ENCODE measurements at regions not wholly inside any gene's neighbourhood (a gene's known extent, or its start where the extent isn't known, plus 50 kb on each side); places are given as distances from the start of the nearest gene placed in this dataset.

DNA sequence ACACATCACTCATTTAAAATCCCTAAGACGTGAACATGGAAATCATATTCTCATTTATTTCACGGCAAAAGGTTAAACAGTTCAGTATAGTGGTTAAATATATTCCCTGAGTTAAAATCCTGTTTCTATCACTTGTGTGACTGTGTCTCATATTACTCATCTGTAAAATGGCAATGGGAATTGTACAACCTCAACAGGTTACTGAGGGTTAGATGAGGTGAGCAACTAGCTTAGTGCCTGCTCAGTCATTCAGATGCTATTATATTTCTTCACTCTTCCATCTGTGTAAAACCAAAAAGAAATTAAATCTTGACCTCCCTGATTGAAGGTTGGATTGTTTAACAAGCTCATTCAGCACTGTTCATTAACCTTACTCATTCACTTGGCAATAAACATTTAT lies 212.4 kb upstream of the STK17B start:
- Histone ChIP-seq H3K27me3 (no peaks in the 10 kb centered on the region), H3K36me3 (no peaks in the 10 kb centered on the region), H3K4me3 (no peak overlapping the region), H3K4me1 (no peaks in the 10 kb centered on the region), H3K9me3 (no peaks in the 10 kb centered on the region), H3K27ac (no peak overlapping the region)
- DNase-seq: no peak
- 86 to 95% (median 90%) methylated on average over 2 of the region's 2 CpGs for WGBS, 5 donors
- intact Hi-C loops (cut with DNase I; ENCODE audit: low total_unique reads): no loop called here
- TF ChIP-seq CTCF (IDR thresholded peaks at IDR 0.05) (no peak), POLR2A (IDR thresholded peaks at IDR 0.05) (no peak), EP300 (IDR thresholded peaks at IDR 0.05) (no peak), POLR2AphosphoS5 (IDR thresholded peaks at IDR 0.05) (no peak)

DNA sequence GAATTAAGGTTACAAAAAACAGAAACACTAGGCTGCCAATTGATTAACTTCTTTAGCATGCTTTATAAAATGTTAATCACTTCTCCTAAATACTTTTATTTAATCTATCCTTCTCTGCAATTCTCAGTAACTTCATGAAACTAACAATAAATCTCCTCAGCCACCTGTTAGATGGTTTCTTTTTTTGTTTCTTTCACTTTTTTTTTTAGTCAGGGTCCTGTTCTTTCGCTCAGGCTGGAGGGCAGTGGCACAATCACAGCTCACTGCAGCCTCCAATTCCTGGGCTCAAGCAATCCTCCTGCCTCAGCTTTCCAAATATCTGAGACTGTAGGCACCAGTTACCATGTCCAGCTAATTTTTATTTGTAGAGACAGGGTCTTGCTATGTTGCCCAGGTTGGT lies 213.4 kb upstream of the STK17B start:
- TF ChIP-seq EP300 (IDR thresholded peaks at IDR 0.05): no peak
- no peak for TF ChIP-seq CTCF (IDR thresholded peaks at IDR 0.05)
- TF ChIP-seq POLR2AphosphoS5 (IDR thresholded peaks at IDR 0.05): no peak
- no peak for TF ChIP-seq POLR2A (IDR thresholded peaks at IDR 0.05)
- DNase-seq: no peak

GRCh38 chr2:196389670-196390069 lies 218.3 kb upstream of the STK17B start:
- H3K27ac ChIP-seq: no peak overlapping the region
- H3K9me3 ChIP-seq: no peaks in the 10 kb centered on the region
- no peak for TF ChIP-seq POLR2AphosphoS5 (IDR thresholded peaks at IDR 0.05)
- TF ChIP-seq CTCF (IDR thresholded peaks at IDR 0.05): no peak
- TF ChIP-seq EP300 (IDR thresholded peaks at IDR 0.05): no peak
- no peak for TF ChIP-seq POLR2A (IDR thresholded peaks at IDR 0.05)
- H3K36me3 ChIP-seq: no peaks in the 10 kb centered on the region
- H3K27me3 ChIP-seq: no peaks in the 10 kb centered on the region
- DNase-seq: no peak
- intact Hi-C loops (cut with DNase I; ENCODE audit: low total_unique reads): no loop called here
- H3K4me1 ChIP-seq: no peaks in the 10 kb centered on the region
- no peak overlapping the region for H3K4me3 ChIP-seq

More for the DNA sequence above, 213.4 kb upstream of the STK17B start:
- intact Hi-C loops (cut with DNase I; ENCODE audit: low total_unique reads): no loop called here
- Histone ChIP-seq H3K4me1 (no peaks in the 10 kb centered on the region), H3K27ac (no peak overlapping the region), H3K27me3 (no peaks in the 10 kb centered on the region), H3K36me3 (no peaks in the 10 kb centered on the region), H3K4me3 (no peak overlapping the region), H3K9me3 (no peaks in the 10 kb centered on the region)
- WGBS, 5 donors: 77 to 88% (median 84%) methylated on average over 1 of the region's 1 CpG

- intact Hi-C loops (cut with DNase I; ENCODE audit: low total_unique reads): no loop called here
- H3K4me1 ChIP-seq: no peaks in the 10 kb centered on the region
- no peak overlapping the region for H3K4me3 ChIP-seq
- no peak for TF ChIP-seq POLR2A (IDR thresholded peaks at IDR 0.05)
- no peak for TF ChIP-seq POLR2AphosphoS5 (IDR thresholded peaks at IDR 0.05)
- TF ChIP-seq EP300 (IDR thresholded peaks at IDR 0.05): no peak
- no peak for TF ChIP-seq CTCF (IDR thresholded peaks at IDR 0.05)
- no peak for DNase-seq
- no peak overlapping the region for H3K27ac ChIP-seq
- no peaks in the 10 kb centered on the region for H3K9me3 ChIP-seq
- H3K36me3 ChIP-seq: no peaks in the 10 kb centered on the region
- WGBS, 5 donors: 82 to 89% (median 87%) methylated on average over 6 of the region's 6 CpGs
- H3K27me3 ChIP-seq: no peaks in the 10 kb centered on the region
Measured at GRCh38 chr2:196390243-196391148, 219.1 kb upstream of the STK17B start.

All from stomach (tissue), 8 donors.